GM21717 (cell line): ENCODE measurements at regions not wholly inside any gene's neighbourhood (a gene's known extent, or its start where the extent isn't known, plus 50 kb on each side); places are given as distances from the start of the nearest gene placed in this dataset.
"Not testable (repeated sequence)": the region's sequence is repeated elsewhere in the genome, so short reads cannot be mapped to it uniquely, and the experiment has no call there.

Experiments used
- ATAC-seq: cut with Tn5 transposase; IDR thresholded peaks from one replicate; pipeline ENCODE4 v1.9.1; 2021; ENCODE audit warnings: mild to moderate bottlenecking, moderate library complexity; ENCODE audit not compliant: unreplicated experiment

- no peak for ATAC-seq
Observed at GRCh38 chr18:55988537-55988936, 400.5 kb upstream of the TCF4 start.

GRCh38 chr18:55983433-55983832 lies 395.4 kb upstream of the TCF4 start:
- no peak for ATAC-seq

- ATAC-seq = no peak
Observed at GRCh38 chr18:55982992-55983391, 395.0 kb upstream of the TCF4 start.

- no peak for ATAC-seq
Observed at GRCh38 chr18:55981712-55982475, 393.9 kb upstream of the TCF4 start.

GRCh38 chr18:55974521-55974920 lies 386.5 kb upstream of the TCF4 start:
- no peak for ATAC-seq

DNA sequence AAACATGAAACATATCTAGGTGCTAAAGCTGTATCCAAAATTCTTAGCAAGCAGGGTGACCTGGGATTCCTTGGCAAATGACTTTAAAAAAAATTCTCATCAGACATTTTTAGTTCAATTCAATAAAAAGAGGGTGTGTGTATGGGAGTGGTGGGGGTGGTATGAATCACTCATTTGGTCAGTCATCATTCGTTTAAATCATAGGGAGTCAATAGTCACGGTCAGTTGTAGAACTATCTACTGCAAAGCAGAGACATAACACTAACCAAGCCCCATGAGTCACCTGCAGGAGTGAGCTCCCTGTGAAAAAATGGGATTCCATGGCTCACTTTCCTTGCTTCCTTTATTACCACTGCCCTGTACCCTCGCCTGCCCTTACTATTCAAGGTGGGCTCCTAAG lies 380.6 kb upstream of the TCF4 start:
- ATAC-seq = no peak

- ATAC-seq = no peak
Observed at GRCh38 chr18:55967019-55967418, 379.0 kb upstream of the TCF4 start.

GRCh38 chr18:55964171-55964570 lies 376.2 kb upstream of the TCF4 start:
- no peak for ATAC-seq

DNA sequence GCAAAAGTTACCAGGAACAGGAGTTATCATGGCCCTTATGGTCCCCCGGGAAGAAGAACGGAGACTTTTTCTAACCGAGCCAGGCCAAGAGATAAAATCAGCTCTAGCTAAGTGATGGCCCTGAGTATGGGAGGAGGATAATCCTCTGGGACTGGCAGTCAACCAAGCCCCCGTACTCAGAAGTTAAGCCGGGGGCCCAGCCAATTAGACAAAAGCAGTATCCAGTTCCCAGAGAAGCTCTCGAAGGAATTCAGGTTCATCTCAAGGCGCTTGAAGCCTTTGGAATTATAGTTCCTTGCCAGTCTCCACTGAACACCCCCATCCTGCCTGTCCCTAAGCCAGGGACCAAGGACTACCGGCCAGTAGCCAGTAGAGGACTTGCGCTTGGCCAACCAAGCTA lies 365.3 kb upstream of the TCF4 start:
- ATAC-seq = no peak

DNA sequence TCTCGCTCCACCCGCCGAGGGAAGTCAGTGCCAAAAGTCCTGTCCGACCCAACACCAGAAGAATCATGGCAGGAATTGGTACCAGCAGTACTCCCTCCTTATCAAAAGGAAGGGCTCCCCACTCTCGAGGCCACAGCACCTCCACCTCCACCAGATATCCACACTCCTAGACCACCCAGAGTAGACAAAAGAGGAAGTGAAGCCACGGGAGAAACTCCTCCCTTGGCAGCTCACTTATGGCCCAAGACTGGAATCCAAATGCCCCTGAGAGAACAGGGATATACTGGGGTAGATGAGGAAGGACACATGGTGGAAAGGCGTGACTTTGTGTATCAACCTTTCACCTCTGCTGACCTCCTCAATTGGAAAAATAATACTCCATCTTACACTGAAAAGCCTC lies 363.7 kb upstream of the TCF4 start:
- not testable (repeated sequence) for ATAC-seq

DNA sequence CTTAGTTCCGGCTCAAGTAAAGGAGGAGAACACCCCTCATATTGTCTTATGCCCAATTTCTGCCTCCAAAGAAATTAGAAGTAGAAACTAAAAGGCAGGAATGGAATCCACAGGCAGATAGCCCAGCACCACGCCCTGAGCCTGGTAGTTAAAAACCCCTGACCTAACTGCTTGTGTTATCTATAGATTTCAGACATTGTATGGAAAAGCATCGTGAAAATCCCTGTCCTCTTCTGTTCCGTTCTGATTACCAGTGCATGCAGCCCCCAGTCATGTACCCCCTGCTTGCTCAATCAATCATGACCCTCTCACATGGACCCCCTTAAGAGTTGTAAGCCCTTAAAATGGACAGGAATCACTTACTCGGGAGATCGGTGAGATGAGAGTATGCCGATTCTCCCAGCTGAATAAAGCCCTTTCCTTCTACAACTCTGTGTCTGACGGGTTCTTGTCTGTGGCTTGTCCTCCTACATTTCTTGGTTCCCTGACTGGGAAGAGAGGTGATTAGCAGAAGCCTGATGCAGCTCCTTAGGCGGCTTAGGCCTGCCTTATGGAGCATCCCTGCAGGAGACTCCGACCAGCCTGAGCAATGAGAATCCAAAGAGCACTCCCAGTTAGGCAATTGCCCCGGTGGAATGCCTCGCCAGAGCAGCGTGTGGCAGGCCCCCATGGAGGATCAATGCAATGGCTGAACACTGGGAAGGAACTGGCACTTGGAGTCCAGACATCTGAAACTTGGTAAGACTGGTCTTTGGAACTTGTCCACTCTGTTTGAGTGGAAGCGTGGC lies 362.6 kb upstream of the TCF4 start:
- ATAC-seq = no peak

- ATAC-seq = no peak
Observed at GRCh38 chr18:55934821-55935220, 346.8 kb upstream of the TCF4 start.

DNA sequence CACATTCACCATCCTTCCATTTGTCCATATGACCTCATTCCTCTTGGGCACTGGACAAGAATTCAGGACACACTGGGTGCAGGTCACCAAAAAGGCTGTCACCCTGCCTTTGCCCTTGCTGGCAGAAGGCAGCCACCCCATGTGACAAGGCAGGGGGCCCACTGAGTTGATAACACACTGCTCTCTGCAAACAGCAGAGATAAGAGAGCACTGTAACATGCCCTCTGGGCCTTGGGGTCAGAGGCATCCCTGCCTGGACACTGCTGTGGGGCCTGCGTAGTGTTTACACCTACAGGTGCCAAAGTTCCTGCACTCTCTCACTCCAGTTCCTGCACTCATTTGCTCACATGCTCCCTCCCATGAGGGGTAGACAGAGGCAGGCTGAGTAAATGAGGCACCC lies 344.7 kb upstream of the TCF4 start:
- no peak for ATAC-seq

DNA sequence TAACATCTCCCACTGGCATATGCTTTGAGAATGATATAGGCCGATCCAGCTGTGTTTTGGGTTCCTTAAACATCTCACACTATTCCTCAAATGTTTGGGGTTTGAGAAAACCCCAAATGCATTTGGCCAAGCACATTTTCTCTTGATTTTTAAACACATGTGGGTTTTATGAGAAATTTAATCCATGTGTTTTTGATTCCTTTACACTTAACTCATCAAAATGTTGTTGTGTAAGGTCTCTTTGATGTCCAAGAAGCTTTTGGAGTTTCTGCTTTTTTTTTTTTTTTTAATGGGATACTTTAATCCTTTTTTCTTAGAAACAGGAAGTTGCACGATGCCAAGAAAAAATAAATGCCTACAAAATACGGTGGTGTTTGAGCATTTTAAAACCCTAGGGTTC lies 339.8 kb upstream of the TCF4 start:
- ATAC-seq = no peak

- no peak for ATAC-seq
Observed at GRCh38 chr18:55925772-55926171, 337.8 kb upstream of the TCF4 start.

- ATAC-seq = no peak
Observed at GRCh38 chr18:55920063-55920462, 332.1 kb upstream of the TCF4 start.

DNA sequence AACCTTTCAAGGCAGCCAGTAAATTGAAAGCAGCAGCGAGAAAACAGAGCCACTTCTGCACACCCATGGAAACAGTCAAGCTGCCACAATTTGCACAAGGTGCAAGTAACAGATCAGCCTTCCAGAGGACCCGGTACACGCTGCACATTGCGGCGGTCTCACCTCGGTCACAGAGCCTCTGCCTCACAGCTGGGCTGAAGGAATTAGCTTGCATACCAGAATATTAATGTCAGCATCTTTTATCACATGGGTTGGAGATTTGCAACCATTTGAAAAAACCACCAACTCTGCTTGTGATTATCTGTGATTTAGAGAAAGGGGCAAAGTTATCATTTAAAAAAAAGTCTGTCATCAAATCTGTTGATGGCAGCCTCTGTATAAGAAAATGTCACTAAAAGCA lies 330.5 kb upstream of the TCF4 start:
- no peak for ATAC-seq

- ATAC-seq = no peak
Observed at GRCh38 chr18:55912919-55913318, 324.9 kb upstream of the TCF4 start.

GRCh38 chr18:55912071-55912470 lies 324.1 kb upstream of the TCF4 start:
- ATAC-seq = no peak

GRCh38 chr18:55910296-55910695 lies 322.3 kb upstream of the TCF4 start:
- ATAC-seq = no peak

- no peak for ATAC-seq
Observed at GRCh38 chr18:55908901-55909366, 320.9 kb upstream of the TCF4 start.

- ATAC-seq = no peak
Observed at GRCh38 chr18:55907453-55908175, 319.6 kb upstream of the TCF4 start.
